Activated naive CD4-positive, alpha-beta T cell treated with anti-CD3 and anti-CD28 coated beads, Interleukin-2, amount 10 ng/mL, durations not matched to agents 7 days and 5 days (primary cell): ENCODE measurements at regions not wholly inside any gene's neighbourhood (a gene's known extent, or its start where the extent isn't known, plus 50 kb on each side); places are given as distances from the start of the nearest gene placed in this dataset.
"Not testable (repeated sequence)": the region's sequence is repeated elsewhere in the genome, so short reads cannot be mapped to it uniquely, and the experiment has no call there.

Experiments used
- CTCF ChIA-PET: fragments of 350-600 bp; sonication (Branson Sonifier 250); formaldehyde crosslinking; loops from one replicate; lab custom pipeline; 2021; ENCODE audit warnings: antibody characterized with exemption; lab: Charles Lee
- DNase-seq: peaks from one replicate; pipeline ENCODE4 v3.0.0-alpha.2; 2020
- H3K27ac Mint-ChIP-seq: one replicate; pipeline ENCODE4 v1.8.0; 2021; ENCODE audit warnings: mild to moderate bottlenecking, moderate library complexity, mixed read lengths
- H3K27me3 Mint-ChIP-seq: one replicate; pipeline ENCODE4 v1.8.0; 2021; ENCODE audit warnings: mild to moderate bottlenecking, mixed read lengths
- H3K36me3 Mint-ChIP-seq: one replicate; pipeline ENCODE4 v1.8.0; 2021; ENCODE audit warnings: mixed read lengths
- H3K4me1 Mint-ChIP-seq: one replicate; pipeline ENCODE4 v1.8.0; 2021; ENCODE audit warnings: mixed read lengths
- H3K4me3 Mint-ChIP-seq: one replicate; pipeline ENCODE4 v1.8.0; 2021; ENCODE audit warnings: mild to moderate bottlenecking, moderate library complexity, mixed read lengths
- H3K9me3 Mint-ChIP-seq: one replicate; pipeline ENCODE4 v1.8.0; 2021; ENCODE audit warnings: mixed read lengths

GRCh38 chr2:153532140-153532539 is 53.6 kb upstream of the RPRM start:
- CTCF ChIA-PET, result interaction anchor here (1.0 kb wide), 1 partner anchor 12 kb away, joined by 3 read pairs; no protein-coding TSS in a partner anchor
- no peak for DNase-seq
- Mint-ChIP-seq H3K9me3 (no peaks in the 10 kb centered on the region), H3K27me3 (no peaks in the 10 kb centered on the region), H3K4me3 (no peak overlapping the region), H3K27ac (no peak overlapping the region), H3K36me3 (no peaks in the 10 kb centered on the region), H3K4me1 (no peaks in the 10 kb centered on the region)

GRCh38 chr2:153533803-153534202 is 55.2 kb upstream of the RPRM start:
- not testable (repeated sequence) for H3K9me3 Mint-ChIP-seq, DNase-seq, H3K27ac Mint-ChIP-seq, H3K27me3 Mint-ChIP-seq, H3K36me3 Mint-ChIP-seq, H3K4me3 Mint-ChIP-seq, H3K4me1 Mint-ChIP-seq
- CTCF ChIA-PET, result interaction anchor here (1.0 kb wide), 1 partner anchor 13 kb away, joined by 3 read pairs; no protein-coding TSS in a partner anchor

GRCh38 chr2:153534590-153534989 is 56.0 kb upstream of the RPRM start:
- CTCF ChIA-PET, H3K4me1 Mint-ChIP-seq, H3K4me3 Mint-ChIP-seq, H3K36me3 Mint-ChIP-seq, DNase-seq, H3K27ac Mint-ChIP-seq, H3K27me3 Mint-ChIP-seq, H3K9me3 Mint-ChIP-seq: not testable (repeated sequence)

GRCh38 chr2:153536115-153536514 is 57.6 kb upstream of the RPRM start:
- H3K27ac Mint-ChIP-seq, result no peak overlapping the region
- H3K27me3 Mint-ChIP-seq, result no peaks in the 10 kb centered on the region
- no peak for DNase-seq
- CTCF ChIA-PET, result no interaction called here
- no peak overlapping the region for H3K4me3 Mint-ChIP-seq
- peaks cover 11% of the 10 kb centered on the region for H3K9me3 Mint-ChIP-seq
- H3K36me3 Mint-ChIP-seq, result no peaks in the 10 kb centered on the region
- no peaks in the 10 kb centered on the region for H3K4me1 Mint-ChIP-seq

- H3K27ac Mint-ChIP-seq, DNase-seq, CTCF ChIA-PET, H3K27me3 Mint-ChIP-seq, H3K4me1 Mint-ChIP-seq, H3K4me3 Mint-ChIP-seq, H3K36me3 Mint-ChIP-seq: not testable (repeated sequence)
- H3K9me3 Mint-ChIP-seq, result peaks cover 12% of the 10 kb centered on the region
Observed at GRCh38 chr2:153538102-153538501, 59.5 kb upstream of the RPRM start.

GRCh38 chr2:153543635-153544071 is 65.1 kb upstream of the RPRM start:
- Mint-ChIP-seq H3K27ac (no peak overlapping the region), H3K36me3 (no peaks in the 10 kb centered on the region), H3K4me1 (no peaks in the 10 kb centered on the region), H3K4me3 (no peak overlapping the region), H3K27me3 (no peaks in the 10 kb centered on the region), H3K9me3 (peaks cover 7% of the 10 kb centered on the region)
- no peak for DNase-seq
- CTCF ChIA-PET, result no interaction called here

GRCh38 chr2:153546358-153546757 is 67.8 kb upstream of the RPRM start:
- H3K27ac Mint-ChIP-seq, result no peak overlapping the region
- CTCF ChIA-PET, result no interaction called here
- no peak for DNase-seq
- no peaks in the 10 kb centered on the region for H3K9me3 Mint-ChIP-seq
- H3K36me3 Mint-ChIP-seq, result no peaks in the 10 kb centered on the region
- no peaks in the 10 kb centered on the region for H3K4me1 Mint-ChIP-seq
- H3K4me3 Mint-ChIP-seq, result no peak overlapping the region
- H3K27me3 Mint-ChIP-seq, result no peaks in the 10 kb centered on the region

GRCh38 chr2:153548536-153548935 is 70.0 kb upstream of the RPRM start:
- H3K36me3 Mint-ChIP-seq, result no peaks in the 10 kb centered on the region
- no peak overlapping the region for H3K4me3 Mint-ChIP-seq
- CTCF ChIA-PET, result no interaction called here
- H3K4me1 Mint-ChIP-seq, result no peaks in the 10 kb centered on the region
- DNase-seq, result no peak
- no peaks in the 10 kb centered on the region for H3K27me3 Mint-ChIP-seq
- H3K9me3 Mint-ChIP-seq, result no peaks in the 10 kb centered on the region
- H3K27ac Mint-ChIP-seq, result no peak overlapping the region

- H3K27ac Mint-ChIP-seq, result no peak overlapping the region
Observed at GRCh38 chr2:153551698-153552097, 73.1 kb upstream of the RPRM start.

GRCh38 chr2:153557211-153557610 is 78.6 kb upstream of the RPRM start:
- Mint-ChIP-seq H3K4me3 (no peak overlapping the region), H3K36me3 (no peaks in the 10 kb centered on the region), H3K9me3 (no peaks in the 10 kb centered on the region), H3K4me1 (no peaks in the 10 kb centered on the region), H3K27ac (no peak overlapping the region), H3K27me3 (no peaks in the 10 kb centered on the region)
- DNase-seq, result no peak
- CTCF ChIA-PET, result no interaction called here

More at GRCh38 chr2:153551698-153552097, 73.1 kb upstream of the RPRM start:
- no peaks in the 10 kb centered on the region for H3K27me3 Mint-ChIP-seq
- no peak overlapping the region for H3K4me3 Mint-ChIP-seq
- DNase-seq, result no peak
- no peaks in the 10 kb centered on the region for H3K36me3 Mint-ChIP-seq
- CTCF ChIA-PET, result no interaction called here
- no peaks in the 10 kb centered on the region for H3K9me3 Mint-ChIP-seq
- H3K4me1 Mint-ChIP-seq, result no peaks in the 10 kb centered on the region

- CTCF ChIA-PET, result no interaction called here
- Mint-ChIP-seq H3K36me3 (no peaks in the 10 kb centered on the region), H3K4me3 (no peak overlapping the region), H3K4me1 (no peaks in the 10 kb centered on the region), H3K9me3 (no peaks in the 10 kb centered on the region), H3K27ac (no peak overlapping the region), H3K27me3 (no peaks in the 10 kb centered on the region)
- no peak for DNase-seq
Observed at GRCh38 chr2:153557714-153558113, 79.2 kb upstream of the RPRM start.

- no peak overlapping the region for H3K4me3 Mint-ChIP-seq
- CTCF ChIA-PET, result no interaction called here
Observed at GRCh38 chr2:153558247-153558646, 79.7 kb upstream of the RPRM start.

GRCh38 chr2:153567367-153567766 is 88.8 kb upstream of the RPRM start:
- Mint-ChIP-seq H3K27ac (no peak overlapping the region), H3K27me3 (no peaks in the 10 kb centered on the region), H3K9me3 (no peaks in the 10 kb centered on the region), H3K4me1 (no peaks in the 10 kb centered on the region), H3K36me3 (no peaks in the 10 kb centered on the region), H3K4me3 (no peak overlapping the region)
- CTCF ChIA-PET, result no interaction called here
- no peak for DNase-seq

More at GRCh38 chr2:153558247-153558646, 79.7 kb upstream of the RPRM start:
- Mint-ChIP-seq H3K4me1 (no peaks in the 10 kb centered on the region), H3K27ac (no peak overlapping the region), H3K27me3 (no peaks in the 10 kb centered on the region), H3K9me3 (no peaks in the 10 kb centered on the region), H3K36me3 (no peaks in the 10 kb centered on the region)
- no peak for DNase-seq

- Mint-ChIP-seq H3K9me3 (no peaks in the 10 kb centered on the region), H3K27me3 (no peaks in the 10 kb centered on the region), H3K27ac (no peak overlapping the region), H3K4me1 (no peaks in the 10 kb centered on the region), H3K36me3 (no peaks in the 10 kb centered on the region), H3K4me3 (no peak overlapping the region)
- DNase-seq, result no peak
- CTCF ChIA-PET, result no interaction called here
Observed at GRCh38 chr2:153568105-153568504, 89.5 kb upstream of the RPRM start.

- Mint-ChIP-seq H3K9me3 (no peaks in the 10 kb centered on the region), H3K36me3 (no peaks in the 10 kb centered on the region), H3K27ac (no peak overlapping the region), H3K4me1 (no peaks in the 10 kb centered on the region), H3K4me3 (no peak overlapping the region), H3K27me3 (no peaks in the 10 kb centered on the region)
- DNase-seq, result no peak
- CTCF ChIA-PET, result no interaction called here
Observed at GRCh38 chr2:153575171-153575853, 96.8 kb upstream of the RPRM start.
